IMR-90 (cell line): ENCODE measurements at regions not wholly inside any gene's neighbourhood (a gene's known extent, or its start where the extent isn't known, plus 50 kb on each side); places are given as distances from the start of the nearest gene placed in this dataset.

Source experiments
- ATAC-seq: fragments of 200-7000 bp; cut with Tn5 transposase; 2 replicates; pipeline ENCODE4 v1.9.1; 2020; ENCODE audit warnings: low read depth, mild to moderate bottlenecking, moderate library complexity
- BruUV-seq: library from RNA; stranded (reverse); fragments of 400-500 nt; replicated peaks from 2 replicates; lab custom pipeline; 2021; lab: Mats Ljungman, UMichigan
- CTCF ChIA-PET: fragments of 300-600 bp; formaldehyde crosslinking; extraction: SDS; loops from one replicate; lab custom pipeline; 2021; ENCODE audit warnings: antibody characterized with exemption; lab: Yijun Ruan, JAX
- POLR2A ChIA-PET: fragments of 300-600 bp; sonication (Branson Sonifier 250); formaldehyde crosslinking; loops from one replicate; lab custom pipeline; 2022; ENCODE audit warnings: antibody characterized with exemption; ENCODE audit not compliant: unreplicated experiment; lab: Charles Lee
- DNase-seq: peaks from one replicate; pipeline ENCODE4 v3.0.0; 2013
- H2AFZ ChIP-seq: replicated peaks from 2 replicates; pipeline ENCODE3; 2013; ENCODE audit warnings: low read length, mild to moderate bottlenecking; ENCODE audit not compliant: poor library complexity
- H2AK5ac ChIP-seq: 2 replicates; pipeline ENCODE4 v1.6.1; 2013; ENCODE audit warnings: low read depth, low read length, inconsistent platforms
- H2AK9ac ChIP-seq: replicated peaks from 2 replicates; pipeline ENCODE3; 2013; ENCODE audit warnings: mild to moderate bottlenecking, low read depth, low read length, moderate library complexity; ENCODE audit not compliant: poor library complexity
- H2BK120ac ChIP-seq: 2 replicates; pipeline ENCODE4 v1.6.1; 2013; ENCODE audit warnings: low read depth, low read length, inconsistent platforms
- H2BK15ac ChIP-seq: 3 replicates; pipeline ENCODE4 v1.6.1; 2013; ENCODE audit warnings: low read depth, low read length, inconsistent platforms
- H2BK20ac ChIP-seq: 2 replicates; pipeline ENCODE4 v1.6.1; 2013; ENCODE audit warnings: low read depth, mild to moderate bottlenecking, inconsistent platforms, low read length, moderate library complexity
- H2BK5ac ChIP-seq: 2 replicates; pipeline ENCODE4 v1.6.1; 2013; ENCODE audit warnings: mild to moderate bottlenecking, low read depth, low read length, inconsistent platforms; ENCODE audit not compliant: poor library complexity, severe bottlenecking
- H3K14ac ChIP-seq: replicated peaks from 2 replicates; pipeline ENCODE4 v1.6.1; 2013; ENCODE audit warnings: low read depth, low read length, inconsistent platforms
- H3K18ac ChIP-seq: 2 replicates; pipeline ENCODE4 v1.6.1; 2013; ENCODE audit warnings: low read depth, low read length, control low read depth
- H3K23ac ChIP-seq: 2 replicates; pipeline ENCODE4 v1.6.1; 2013; ENCODE audit warnings: low read depth, low read length, inconsistent platforms
- H3K27ac ChIP-seq: 2 replicates; pipeline ENCODE4 v1.5.1; 2013; ENCODE audit warnings: mild to moderate bottlenecking, control low read depth, low read length; ENCODE audit not compliant: insufficient read depth
- H3K27me3 ChIP-seq: 2 replicates; pipeline ENCODE4 v1.6.1; 2013; ENCODE audit warnings: low read length; ENCODE audit not compliant: control insufficient read depth, insufficient read depth
- H3K36me3 ChIP-seq: 2 replicates; pipeline ENCODE4 v1.6.1; 2013; ENCODE audit warnings: low read length, mixed read lengths; ENCODE audit not compliant: control insufficient read depth, insufficient read depth
- H3K4ac ChIP-seq: 2 replicates; pipeline ENCODE4 v1.6.1; 2013; ENCODE audit warnings: low read depth, low read length, inconsistent platforms
- H3K4me1 ChIP-seq: 2 replicates; pipeline ENCODE4 v1.6.1; 2013; ENCODE audit warnings: low read length, mixed read lengths; ENCODE audit not compliant: control insufficient read depth, insufficient read depth
- H3K4me2 ChIP-seq: 2 replicates; pipeline ENCODE4 v1.6.1; 2013; ENCODE audit warnings: low read depth, mild to moderate bottlenecking, control low read depth, low read length, moderate library complexity
- H3K4me3 ChIP-seq: 2 replicates; pipeline ENCODE4 v1.5.1; 2013; ENCODE audit warnings: low read depth, mild to moderate bottlenecking, control low read depth, low read length, moderate library complexity; ENCODE audit not compliant: insufficient read depth
- H3K56ac ChIP-seq: 2 replicates; pipeline ENCODE4 v1.6.1; 2013; ENCODE audit warnings: low read length, inconsistent platforms; ENCODE audit not compliant: insufficient read depth; ENCODE audit errors: extremely low read depth
- H3K79me1 ChIP-seq, 2 experiments: 2 replicates each; pipeline ENCODE4 v1.6.1; 2013; ENCODE audit warnings: low read length in 2 of 2, inconsistent platforms in 1 of 2, low read depth in 1 of 2
- H3K9ac ChIP-seq: 2 replicates; pipeline ENCODE4 v1.6.1; 2013; ENCODE audit warnings: low read depth, low read length, control low read depth
- H3K9me1 ChIP-seq: 2 replicates; pipeline ENCODE4 v1.6.1; 2013; ENCODE audit warnings: low read length, inconsistent platforms; ENCODE audit not compliant: insufficient read depth
- H3K9me3 ChIP-seq: 2 replicates; pipeline ENCODE4 v1.6.1; 2013; ENCODE audit warnings: low read length; ENCODE audit not compliant: control insufficient read depth, insufficient read depth
- H4K20me1 ChIP-seq: 2 replicates; pipeline ENCODE4 v1.6.1; 2013; ENCODE audit warnings: low read length, inconsistent platforms; ENCODE audit not compliant: insufficient read depth
- H4K5ac ChIP-seq: 2 replicates; pipeline ENCODE4 v1.6.1; 2013; ENCODE audit warnings: mild to moderate bottlenecking, low read depth, low read length, control low read depth
- H4K8ac ChIP-seq, 2 experiments: 2 replicates each; pipeline ENCODE4 v1.6.1; 2013; ENCODE audit warnings: low read depth in 2 of 2, low read length in 2 of 2, control low read depth in 1 of 2, inconsistent platforms in 1 of 2
- H4K91ac ChIP-seq: 2 replicates; pipeline ENCODE4 v1.6.1; 2013; ENCODE audit warnings: low read depth, low read length, inconsistent platforms; ENCODE audit not compliant: insufficient read depth
- BHLHE40 ChIP-seq: fragments of 150-350 bp; IDR thresholded peaks from 2 replicates; pipeline ENCODE4 v1.6.1; 2016; ENCODE audit warnings: mild to moderate bottlenecking, low read depth, low read length
- CEBPB ChIP-seq: IDR thresholded peaks from 2 replicates; pipeline ENCODE4 v1.6.1; 2012; ENCODE audit warnings: low read depth, low read length, improper control_type of control experiment
- FOS ChIP-seq: fragments of 150-350 bp; IDR thresholded peaks from 2 replicates; pipeline ENCODE4 v1.6.1; 2016; ENCODE audit warnings: low read depth, low read length
- MAFK ChIP-seq: IDR thresholded peaks from 2 replicates; pipeline ENCODE4 v1.6.1; 2012; ENCODE audit warnings: low read depth, low read length, improper control_type of control experiment
- MAZ ChIP-seq: IDR thresholded peaks from 2 replicates; pipeline ENCODE4 v1.6.1; 2012; ENCODE audit warnings: low read depth, mild to moderate bottlenecking, low read length, improper control_type of control experiment, moderate library complexity, borderline replicate concordance
- MXI1 ChIP-seq: IDR thresholded peaks from 2 replicates; pipeline ENCODE4 v1.6.1; 2012; ENCODE audit warnings: low read depth, mild to moderate bottlenecking, low read length, moderate library complexity, borderline replicate concordance
- NFE2L2 ChIP-seq: fragments of 150-350 bp; IDR thresholded peaks from 2 replicates; pipeline ENCODE4 v1.6.1; 2016; ENCODE audit warnings: low read depth, mild to moderate bottlenecking, low read length
- POLR2A ChIP-seq: IDR thresholded peaks from 2 replicates; pipeline ENCODE4 v1.6.1; 2012; ENCODE audit warnings: mild to moderate bottlenecking, low read depth, low read length
- RFX5 ChIP-seq: IDR thresholded peaks from 2 replicates; pipeline ENCODE4 v1.8.0; 2012; ENCODE audit warnings: low read depth, mild to moderate bottlenecking, low read length, moderate library complexity
- WGBS, 2 experiments: methylation state at CpG; one replicate each; pipeline versions ENCODE4 v1.1.5 to v1.1.7; 2013; ENCODE audit warnings: missing lambda C conversion rate in 2 of 2; ENCODE audit not compliant: insufficient read length in 1 of 2; ENCODE audit errors: extremely low coverage in 2 of 2; 5-methylcytosine and 5-hydroxymethylcytosine counted together
- dilution Hi-C: fragments of 300-500 bp; cut with HindIII; formaldehyde crosslinking; loops from one replicate; pipeline ENCODE4 v1.14.3; 2018; ENCODE audit warnings: low sequenced_read_pairs; ENCODE audit not compliant: unreplicated experiment
- in situ Hi-C: fragments of 300-500 bp; cut with MboI; formaldehyde crosslinking; loops from 3 replicates; pipeline ENCODE4 v1.14.3; 2019; ENCODE audit warnings: low sequenced_read_pairs, inconsistent platforms, mixed read lengths
- intact Hi-C: fragments of 100-400 bp; cut with micrococcal nuclease; formaldehyde crosslinking; loops from 2 replicates; pipeline ENCODE4 v1.10.0; 2022
- TF ChIP-seq, protein P1 (sequence below): conservative IDR thresholded peaks from 2 replicates; pipeline ENCODE4 v1.5.1; 2012; ENCODE audit warnings: mild to moderate bottlenecking, low read depth, low read length, improper control_type of control experiment

DNA sequence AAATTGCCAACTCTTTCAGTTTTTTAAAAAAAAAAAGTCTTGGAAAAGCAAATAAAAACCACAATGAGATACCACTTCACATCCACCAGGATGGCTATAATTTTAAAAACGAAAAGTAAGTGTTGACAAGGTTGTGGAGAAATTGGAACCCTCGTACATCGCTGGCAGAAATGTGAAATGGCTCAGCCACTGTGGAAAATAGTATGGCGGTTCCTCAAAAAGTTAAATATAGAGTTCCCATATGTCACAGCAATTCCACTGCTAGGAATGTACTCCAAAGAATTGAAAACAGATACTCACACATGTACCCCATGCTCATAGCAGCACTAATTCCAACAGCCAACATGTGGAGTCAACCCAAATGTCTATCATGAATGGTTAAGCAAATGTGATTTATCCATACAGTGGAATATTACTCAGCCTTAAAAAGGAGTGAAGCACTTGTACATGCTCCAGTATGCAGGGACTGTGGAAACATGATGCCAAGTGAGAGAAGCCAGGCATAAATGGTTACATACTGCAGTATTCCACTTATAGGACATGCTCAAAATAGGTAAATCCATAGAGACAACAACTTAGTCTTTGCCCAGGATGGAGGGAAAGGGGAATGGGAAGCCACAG lies 73.8 kb upstream of the PCSK6 start:
- H3K9ac ChIP-seq = no peak overlapping the region
- ATAC-seq (no peak), DNase-seq (no peak)
- H3K27ac ChIP-seq = no peak overlapping the region
- no peak overlapping the region for H2BK20ac ChIP-seq
- H4K20me1 ChIP-seq = no peaks in the 10 kb centered on the region
- H4K8ac ChIP-seq = no peak overlapping the region
- no TSS peak for BruUV-seq
- H2AFZ ChIP-seq = no peak overlapping the region
- no peak overlapping the region for H3K14ac ChIP-seq
- H2AK9ac ChIP-seq = no peak overlapping the region
- intact Hi-C loops (no loop called here), dilution Hi-C loops (no loop called here), in situ Hi-C loops (no loop called here)
- H3K23ac ChIP-seq = no peak overlapping the region
- H3K4ac ChIP-seq = no peak overlapping the region
- H2BK5ac ChIP-seq = no peak overlapping the region
- no peaks in the 10 kb centered on the region for H3K36me3 ChIP-seq
- ChIA-PET POLR2A (no interaction called here), CTCF (no interaction called here)
- no peak overlapping the region for H2BK120ac ChIP-seq
- no peak overlapping the region for H3K4me2 ChIP-seq
- no peak overlapping the region for H2BK15ac ChIP-seq
- no peaks in the 10 kb centered on the region for H3K9me1 ChIP-seq
- no peak overlapping the region for H2AK5ac ChIP-seq
- no peak overlapping the region for H3K18ac ChIP-seq
- no peaks in the 10 kb centered on the region for H3K9me3 ChIP-seq
- no peak overlapping the region for H4K91ac ChIP-seq
- peaks cover 17% of the 10 kb centered on the region for H3K27me3 ChIP-seq
- H4K5ac ChIP-seq = no peak overlapping the region
- H3K4me1 ChIP-seq = no peaks in the 10 kb centered on the region
- TF ChIP-seq BHLHE40 (no peak), RFX5 (no peak), MAZ (no peak), MAFK (no peak), MXI1 (no peak), POLR2A (no peak), NFE2L2 (no peak), FOS (no peak), CEBPB (no peak)
- TF ChIP-seq, protein P1, sequence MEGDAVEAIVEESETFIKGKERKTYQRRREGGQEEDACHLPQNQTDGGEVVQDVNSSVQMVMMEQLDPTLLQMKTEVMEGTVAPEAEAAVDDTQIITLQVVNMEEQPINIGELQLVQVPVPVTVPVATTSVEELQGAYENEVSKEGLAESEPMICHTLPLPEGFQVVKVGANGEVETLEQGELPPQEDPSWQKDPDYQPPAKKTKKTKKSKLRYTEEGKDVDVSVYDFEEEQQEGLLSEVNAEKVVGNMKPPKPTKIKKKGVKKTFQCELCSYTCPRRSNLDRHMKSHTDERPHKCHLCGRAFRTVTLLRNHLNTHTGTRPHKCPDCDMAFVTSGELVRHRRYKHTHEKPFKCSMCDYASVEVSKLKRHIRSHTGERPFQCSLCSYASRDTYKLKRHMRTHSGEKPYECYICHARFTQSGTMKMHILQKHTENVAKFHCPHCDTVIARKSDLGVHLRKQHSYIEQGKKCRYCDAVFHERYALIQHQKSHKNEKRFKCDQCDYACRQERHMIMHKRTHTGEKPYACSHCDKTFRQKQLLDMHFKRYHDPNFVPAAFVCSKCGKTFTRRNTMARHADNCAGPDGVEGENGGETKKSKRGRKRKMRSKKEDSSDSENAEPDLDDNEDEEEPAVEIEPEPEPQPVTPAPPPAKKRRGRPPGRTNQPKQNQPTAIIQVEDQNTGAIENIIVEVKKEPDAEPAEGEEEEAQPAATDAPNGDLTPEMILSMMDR = no peak
- no peaks in the 10 kb centered on the region for H3K79me1 ChIP-seq
- no CpG with 5 or more reads among the region's 4 CpGs for WGBS, 2 experiments
- H3K4me3 ChIP-seq = no peak overlapping the region
- H3K56ac ChIP-seq = no peak overlapping the region
